Common myeloid progenitor, CD34-positive (primary cell): ENCODE measurements at regions not wholly inside any gene's neighbourhood (a gene's known extent, or its start where the extent isn't known, plus 50 kb on each side); places are given as distances from the start of the nearest gene placed in this dataset.

Source experiments
- CTCF ChIA-PET: fragments of 350-600 bp; sonication (Branson Sonifier 250); formaldehyde crosslinking; loops from one replicate; lab custom pipeline; 2021; ENCODE audit warnings: antibody characterized with exemption; lab: Charles Lee
- POLR2A ChIA-PET: fragments of 350-600 bp; sonication (Branson Sonifier 250); formaldehyde crosslinking; loops from one replicate; lab custom pipeline; 2021; ENCODE audit warnings: antibody characterized with exemption; lab: Charles Lee
- DNase-seq, 3 donors: peaks; one replicate each; pipeline versions ENCODE4 v3.0.0 to v3.0.0-alpha.2; 2013
- H3K27ac ChIP-seq, 2 experiments: 1 replicate in 1 of 2; 2 replicates in 1 of 2; pipeline ENCODE4 v1.7.0; 2013; ENCODE audit warnings: inconsistent platforms in 2 of 2, low read length in 2 of 2, mild to moderate bottlenecking in 2 of 2, low read depth in 1 of 2, moderate library complexity in 1 of 2; ENCODE audit not compliant: severe bottlenecking in 2 of 2, insufficient read depth in 1 of 2, poor library complexity in 1 of 2
- H3K27me3 ChIP-seq, 5 experiments: replicated peaks in 2 of 5; 1 replicate in 3 of 5; 2 replicates in 2 of 5; pipeline versions ENCODE4 v1.6.1 to v1.7.0; 2013; ENCODE audit warnings: low read length in 4 of 5, mild to moderate bottlenecking in 2 of 5, moderate library complexity in 2 of 5, inconsistent platforms in 1 of 5; ENCODE audit not compliant: insufficient read depth in 5 of 5, control insufficient read depth in 4 of 5
- H3K36me3 ChIP-seq, 4 experiments: 1 replicate in 2 of 4; 2 replicates in 2 of 4; pipeline versions ENCODE4 v1.6.1 to v1.7.0; 2013; ENCODE audit warnings: low read length in 3 of 4, control low read depth in 1 of 4, mild to moderate bottlenecking in 1 of 4; ENCODE audit not compliant: control insufficient read depth in 4 of 4, insufficient read depth in 4 of 4
- H3K4me1 ChIP-seq, 4 experiments: 1 replicate in 3 of 4; 2 replicates in 1 of 4; pipeline versions ENCODE4 v1.6.1 to v1.7.1; 2013; ENCODE audit warnings: low read length in 3 of 4, mild to moderate bottlenecking in 3 of 4, control low read depth in 1 of 4, inconsistent platforms in 1 of 4, moderate library complexity in 1 of 4; ENCODE audit not compliant: control insufficient read depth in 4 of 4, insufficient read depth in 4 of 4; ENCODE audit errors: control extremely low read depth in 1 of 4
- H3K4me3 ChIP-seq, 7 experiments: 1 replicate in 4 of 7; 2 replicates in 3 of 7; pipeline versions ENCODE4 v1.5.1 to v1.7.0; 2013; ENCODE audit warnings: mild to moderate bottlenecking in 7 of 7, low read length in 6 of 7, moderate library complexity in 6 of 7, inconsistent platforms in 2 of 7, low read depth in 2 of 7, control low read depth in 1 of 7; ENCODE audit not compliant: insufficient read depth in 4 of 7, control insufficient read depth in 1 of 7; ENCODE audit errors: extremely low read depth in 1 of 7
- H3K9me3 ChIP-seq, 5 experiments: 1 replicate in 4 of 5; 2 replicates in 1 of 5; pipeline versions ENCODE4 v1.6.1 to v1.7.1; 2013; ENCODE audit warnings: low read length in 4 of 5, mild to moderate bottlenecking in 2 of 5, inconsistent platforms in 1 of 5, low read depth in 1 of 5, moderate library complexity in 1 of 5; ENCODE audit not compliant: control insufficient read depth in 4 of 5, insufficient read depth in 2 of 5; ENCODE audit errors: control extremely low read depth in 1 of 5
- WGBS: methylation state at CpG from one replicate; pipeline ENCODE4 v1.1.5; 2013; ENCODE audit not compliant: insufficient coverage; 5-methylcytosine and 5-hydroxymethylcytosine counted together

- CTCF ChIA-PET = no interaction called here
- H3K36me3 ChIP-seq = no peaks in the 10 kb centered on the region
- 80% methylated on average over 1 of the region's 1 CpG for WGBS
- POLR2A ChIA-PET = no interaction called here
- DNase-seq = no peak
- H3K9me3 ChIP-seq = peaks cover 0 to 1% (median 0%) of the 10 kb centered on the region in 5 experiments
- H3K4me1 ChIP-seq = no peaks in the 10 kb centered on the region
- no peaks in the 10 kb centered on the region for H3K27me3 ChIP-seq
- H3K4me3 ChIP-seq = no peak overlapping the region
- H3K27ac ChIP-seq = no peak overlapping the region
Observed at GRCh38 chr3:194830978-194831377, 145.3 kb downstream of the FAM43A start.

GRCh38 chr3:194832346-194833104, 146.8 kb downstream of the FAM43A start:
- Histone ChIP-seq H3K4me1 (no peaks in the 10 kb centered on the region), H3K36me3 (no peaks in the 10 kb centered on the region), H3K4me3 (no peak overlapping the region), H3K27ac (no peak overlapping the region), H3K9me3 (peaks cover 0 to 1% (median 0%) of the 10 kb centered on the region in 5 experiments), H3K27me3 (no peaks in the 10 kb centered on the region)
- 93% methylated on average over 4 of the region's 5 CpGs for WGBS
- ChIA-PET CTCF (interaction anchor here (0.9 kb wide), 1 partner anchor 225 kb away, joined by 3 read pairs; no protein-coding TSS in a partner anchor), POLR2A (no interaction called here)
- no peak for DNase-seq

DNA sequence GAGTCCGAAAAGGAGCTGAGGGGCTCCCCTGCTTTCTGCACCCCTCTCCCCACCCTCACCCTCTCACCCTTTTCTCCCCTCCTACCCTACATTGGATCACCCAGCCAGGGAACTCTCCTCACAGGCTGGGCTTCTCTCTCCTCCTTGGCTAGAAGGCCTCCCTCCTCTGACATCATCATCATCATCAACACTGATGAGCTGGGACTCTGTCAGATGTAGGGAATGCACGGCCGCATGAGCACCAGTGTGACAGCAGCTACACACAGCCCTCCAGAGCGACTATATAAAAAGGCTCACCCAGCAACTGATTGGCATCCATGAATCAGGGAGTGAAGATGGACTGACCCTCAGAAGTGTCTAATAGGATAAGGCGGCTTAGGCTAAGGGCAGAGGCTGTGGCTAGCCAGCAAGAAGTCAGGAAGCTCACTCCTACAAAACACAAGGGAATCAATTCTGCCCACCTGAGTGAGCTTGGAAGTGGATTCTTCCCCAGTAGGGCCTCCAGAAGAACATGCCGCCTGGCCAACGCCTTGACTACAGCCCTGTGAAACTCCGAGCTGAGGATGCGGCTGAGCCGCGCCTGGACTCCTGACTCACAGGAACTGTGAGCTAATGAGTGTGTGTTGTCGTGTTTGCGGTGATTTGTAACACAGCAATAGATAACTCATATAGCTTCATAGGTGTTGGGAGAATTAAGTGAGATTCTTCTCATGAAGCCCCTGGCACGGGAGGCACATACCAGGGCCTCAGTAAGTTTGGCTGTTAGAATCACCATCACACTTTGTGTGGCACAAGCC, 147.6 kb downstream of the FAM43A start:
- POLR2A ChIA-PET = no interaction called here
- peaks cover 0 to 1% (median 0%) of the 10 kb centered on the region in 5 experiments for H3K9me3 ChIP-seq
- no peak for DNase-seq
- H3K36me3 ChIP-seq = no peaks in the 10 kb centered on the region
- H3K27ac ChIP-seq = no peak overlapping the region
- H3K27me3 ChIP-seq = no peaks in the 10 kb centered on the region
- WGBS = 100% methylated on average over 6 of the region's 14 CpGs
- H3K4me3 ChIP-seq = no peak overlapping the region
- H3K4me1 ChIP-seq = no peaks in the 10 kb centered on the region
- CTCF ChIA-PET = interaction anchor here (0.9 kb wide), 1 partner anchor 225 kb away, joined by 3 read pairs; no protein-coding TSS in a partner anchor

DNA sequence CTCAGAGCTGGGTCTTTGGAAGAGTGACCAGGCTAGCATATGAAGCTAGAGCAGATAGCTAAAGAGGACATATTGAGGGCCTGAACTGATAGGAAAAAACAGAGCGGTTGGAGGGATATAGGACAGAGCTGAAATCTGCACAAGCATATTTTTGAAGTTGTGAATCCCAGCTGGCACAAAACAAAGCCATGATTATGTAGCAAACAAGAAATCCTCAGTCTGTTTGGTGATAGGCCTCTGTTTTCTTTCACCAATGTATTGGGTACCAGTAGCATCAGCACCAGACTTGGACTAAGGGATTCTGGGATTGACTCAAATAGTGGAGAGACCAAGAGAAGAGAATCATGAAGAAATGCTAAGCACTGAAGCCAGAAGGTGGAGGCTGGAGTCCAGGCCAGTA, 151.0 kb downstream of the FAM43A start:
- no peaks in the 10 kb centered on the region for H3K9me3 ChIP-seq
- ChIA-PET CTCF (interaction anchor here (1.0 to 1.2 kb wide), 2 partner anchors 36 to 42 kb away, joined by 3 read pairs; no protein-coding TSS in a partner anchor), POLR2A (no interaction called here)
- H3K27me3 ChIP-seq = no peaks in the 10 kb centered on the region
- no peak overlapping the region for H3K27ac ChIP-seq
- WGBS = no CpG with 5 or more reads among the region's 1 CpG
- H3K4me3 ChIP-seq = no peak overlapping the region
- no peak for DNase-seq
- no peaks in the 10 kb centered on the region for H3K36me3 ChIP-seq
- H3K4me1 ChIP-seq = no peaks in the 10 kb centered on the region

GRCh38 chr3:194837457-194838127, 151.9 kb downstream of the FAM43A start:
- POLR2A ChIA-PET = no interaction called here
- Histone ChIP-seq H3K36me3 (no peaks in the 10 kb centered on the region), H3K4me3 (no peak overlapping the region), H3K27me3 (no peaks in the 10 kb centered on the region), H3K4me1 (no peaks in the 10 kb centered on the region), H3K27ac (no peak overlapping the region), H3K9me3 (no peaks in the 10 kb centered on the region)
- 97% methylated on average over 8 of the region's 9 CpGs for WGBS
- no peak for DNase-seq
- CTCF ChIA-PET = interaction anchor here (1.0 to 1.6 kb wide), 5 partner anchors 16 to 80 kb away, joined by 3 to 4 read pairs (median 3); no protein-coding TSS in a partner anchor

DNA sequence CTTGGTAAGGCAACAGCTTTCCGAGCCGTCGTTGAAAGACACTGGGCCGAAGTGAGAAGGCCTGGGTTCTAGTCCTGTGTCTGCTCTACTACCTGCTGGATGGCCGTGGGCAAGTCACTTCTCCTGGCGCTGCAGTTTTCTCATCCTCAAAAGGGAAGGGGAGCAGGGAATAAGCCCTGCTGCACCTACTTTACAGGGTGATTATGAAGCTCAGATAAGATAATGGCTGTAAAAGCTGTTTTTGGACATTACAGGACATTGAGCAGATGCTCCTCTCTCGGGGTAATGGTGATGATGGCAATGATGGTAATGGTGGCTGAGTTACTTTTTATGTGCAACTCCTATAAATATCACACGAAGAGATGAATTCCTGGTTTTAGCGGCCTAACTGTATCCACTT, 152.6 kb downstream of the FAM43A start:
- POLR2A ChIA-PET = no interaction called here

More for the DNA sequence above, 152.6 kb downstream of the FAM43A start:
- no peaks in the 10 kb centered on the region for H3K36me3 ChIP-seq
- no peak overlapping the region for H3K4me3 ChIP-seq
- 100% methylated on average over 7 of the region's 9 CpGs for WGBS
- no peaks in the 10 kb centered on the region for H3K4me1 ChIP-seq
- H3K27ac ChIP-seq = no peak overlapping the region
- CTCF ChIA-PET = interaction anchor here (0.6 to 1.6 kb wide), 4 partner anchors 16 to 79 kb away, joined by 3 to 4 read pairs (median 3); no protein-coding TSS in a partner anchor
- H3K27me3 ChIP-seq = no peaks in the 10 kb centered on the region
- DNase-seq = no peak
- H3K9me3 ChIP-seq = no peaks in the 10 kb centered on the region
